CD4-positive, alpha-beta T cell treated with Interferon alpha-2 for 1 hour (primary cell): ENCODE measurements at regions not wholly inside any gene's neighbourhood (a gene's known extent, or its start where the extent isn't known, plus 50 kb on each side); places are given as distances from the start of the nearest gene placed in this dataset.
A peak's percentile ranks its signal among the peaks of the same experiment; 100 is the strongest.

Source experiments
- DNase-seq, 2 donors: peaks; one replicate each; pipeline ENCODE4 v3.0.0-alpha.2; 2020 to 2022

GRCh38 chr6:113540466-113540865, 316.7 kb upstream of the MARCKS start:
- DNase-seq: no peak

- no peak for DNase-seq
Observed at GRCh38 chr6:113551168-113551567, 306.0 kb upstream of the MARCKS start.

GRCh38 chr6:113556775-113557174, 300.4 kb upstream of the MARCKS start:
- no peak for DNase-seq

- DNase-seq: no peak
Observed at GRCh38 chr6:113558431-113558830, 298.7 kb upstream of the MARCKS start.

- no peak for DNase-seq
Observed at GRCh38 chr6:113558966-113559365, 298.2 kb upstream of the MARCKS start.

- DNase-seq: no peak
Observed at GRCh38 chr6:113560376-113560775, 296.8 kb upstream of the MARCKS start.

- no peak for DNase-seq
Observed at GRCh38 chr6:113560908-113561307, 296.2 kb upstream of the MARCKS start.

GRCh38 chr6:113562248-113562647, 294.9 kb upstream of the MARCKS start:
- no peak for DNase-seq

- peak; percentile 2 to 22 for DNase-seq
Observed at GRCh38 chr6:113564371-113565171, 292.6 kb upstream of the MARCKS start.

- DNase-seq: no peak
Observed at GRCh38 chr6:113565306-113565705, 291.8 kb upstream of the MARCKS start.

- DNase-seq: no peak
Observed at GRCh38 chr6:113570161-113570560, 287.0 kb upstream of the MARCKS start.

GRCh38 chr6:113570641-113571040, 286.5 kb upstream of the MARCKS start:
- no peak for DNase-seq

GRCh38 chr6:113574147-113574546, 283.0 kb upstream of the MARCKS start:
- DNase-seq: no peak

- DNase-seq: no peak
Observed at GRCh38 chr6:113576310-113576709, 280.8 kb upstream of the MARCKS start.

GRCh38 chr6:113578691-113579090, 278.5 kb upstream of the MARCKS start:
- no peak for DNase-seq

- DNase-seq: no peak
Observed at GRCh38 chr6:113584767-113585166, 272.4 kb upstream of the MARCKS start.

- DNase-seq: no peak
Observed at GRCh38 chr6:113585246-113585645, 271.9 kb upstream of the MARCKS start.

GRCh38 chr6:113586413-113587077, 270.6 kb upstream of the MARCKS start:
- DNase-seq: no peak

- no peak for DNase-seq
Observed at GRCh38 chr6:113587078-113587699, 270.0 kb upstream of the MARCKS start.

GRCh38 chr6:113588646-113589045, 268.5 kb upstream of the MARCKS start:
- no peak for DNase-seq

GRCh38 chr6:113591896-113592827, 265.0 kb upstream of the MARCKS start:
- no peak for DNase-seq

- no peak for DNase-seq
Observed at GRCh38 chr6:113594726-113595125, 262.4 kb upstream of the MARCKS start.

GRCh38 chr6:113595911-113596376, 261.2 kb upstream of the MARCKS start:
- DNase-seq: no peak
